GM21717 (cell line): ENCODE measurements at regions not wholly inside any gene's neighbourhood (a gene's known extent, or its start where the extent isn't known, plus 50 kb on each side); places are given as distances from the start of the nearest gene placed in this dataset.

ENCODE experiments used
- ATAC-seq: cut with Tn5 transposase; IDR thresholded peaks from one replicate; pipeline ENCODE4 v1.9.1; 2021; ENCODE audit warnings: mild to moderate bottlenecking, moderate library complexity; ENCODE audit not compliant: unreplicated experiment

DNA sequence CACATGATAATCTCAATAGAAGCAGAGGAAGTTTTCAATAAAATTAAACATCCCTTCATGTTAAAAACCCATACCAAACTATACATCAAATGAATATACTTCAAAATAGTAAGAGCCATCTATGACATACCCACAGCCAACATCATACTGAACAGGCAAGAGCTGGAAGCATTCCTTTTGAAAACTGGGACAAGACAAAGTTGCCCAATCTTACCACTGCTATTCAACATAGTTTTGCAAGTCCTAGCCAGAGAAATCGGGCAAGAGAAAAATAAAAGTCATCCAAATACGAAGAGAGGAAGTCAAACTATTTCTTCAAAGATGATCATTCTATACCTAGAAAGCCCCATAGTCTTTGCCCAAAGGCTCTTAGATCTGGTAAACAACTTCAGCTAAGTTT is 454.7 kb upstream of the PRICKLE1 start:
- ATAC-seq = no peak

DNA sequence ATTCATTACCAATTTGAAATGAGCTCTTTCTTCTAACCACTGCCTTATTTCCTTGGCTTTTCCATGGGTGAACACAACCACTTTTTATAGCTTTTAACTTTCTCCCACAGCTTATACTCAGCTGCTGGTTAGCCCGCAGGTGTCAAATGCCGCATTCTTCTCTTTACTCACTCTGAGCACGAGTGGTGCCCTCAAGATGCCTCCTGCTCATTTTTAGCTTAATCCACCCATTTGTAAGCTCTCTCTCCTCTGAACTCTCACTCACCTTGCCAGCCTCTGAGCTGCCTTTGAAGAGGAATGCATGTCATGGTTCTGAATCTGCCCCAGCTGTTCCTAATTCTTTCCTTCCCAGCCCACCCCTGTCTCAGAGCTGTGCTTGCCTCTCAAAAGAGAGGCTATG is 449.4 kb upstream of the PRICKLE1 start:
- no peak for ATAC-seq

DNA sequence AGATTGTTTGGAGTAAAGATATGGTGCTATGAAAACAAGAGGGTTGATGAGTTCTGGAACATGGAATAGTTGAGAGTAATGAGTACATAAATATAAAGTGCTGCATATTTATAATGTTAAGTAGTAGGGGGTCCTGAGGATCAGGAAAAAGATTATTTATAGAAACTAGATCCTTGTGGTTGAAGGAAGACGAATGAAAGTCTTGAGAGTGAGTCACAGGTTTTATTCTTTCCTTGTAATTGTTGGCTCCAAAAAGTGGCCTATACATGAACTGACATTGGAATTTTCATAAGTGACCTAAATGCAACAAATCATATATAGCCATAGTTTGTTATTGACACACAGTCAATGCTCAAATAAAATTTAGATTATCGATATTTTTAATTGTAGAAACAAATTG is 440.4 kb upstream of the PRICKLE1 start:
- ATAC-seq = no peak

DNA sequence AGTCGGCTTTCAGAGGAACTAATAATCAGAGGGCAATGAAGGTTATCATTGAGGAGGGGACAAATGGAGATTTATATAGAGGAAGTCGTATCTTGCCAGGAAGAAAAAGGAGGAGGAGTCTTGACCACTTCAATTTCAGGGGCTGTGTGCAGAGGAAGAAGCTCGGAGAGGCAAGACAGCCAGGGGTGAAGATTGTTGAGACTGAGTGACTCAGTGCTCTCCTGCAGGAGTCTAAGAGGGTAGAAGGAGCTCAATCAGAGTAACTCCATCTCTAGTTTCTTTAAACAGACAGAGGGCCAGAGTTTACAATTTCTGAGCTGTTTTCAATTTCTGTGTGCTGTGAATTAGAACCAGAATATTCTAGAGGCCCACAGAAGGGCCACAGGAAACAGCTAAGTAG is 439.3 kb upstream of the PRICKLE1 start:
- no peak for ATAC-seq

DNA sequence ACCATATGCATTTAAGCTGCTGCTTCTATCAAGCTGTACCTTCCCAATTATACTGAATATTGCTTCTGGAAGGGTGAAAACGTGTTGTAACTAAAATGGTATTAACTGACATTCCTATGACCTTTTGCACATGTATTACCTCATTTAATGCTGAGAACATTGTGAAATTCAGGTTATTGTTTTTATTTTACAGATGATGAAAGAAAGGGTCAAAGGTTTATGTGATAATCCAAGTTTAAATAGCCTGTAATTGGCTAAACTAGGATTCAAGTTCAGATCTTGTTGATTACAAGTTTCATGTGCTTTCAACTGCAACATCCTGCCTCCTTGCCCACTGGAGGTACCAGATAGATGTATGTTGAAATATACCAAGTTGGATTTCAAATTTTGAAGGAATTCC is 433.3 kb upstream of the PRICKLE1 start:
- ATAC-seq = no peak

DNA sequence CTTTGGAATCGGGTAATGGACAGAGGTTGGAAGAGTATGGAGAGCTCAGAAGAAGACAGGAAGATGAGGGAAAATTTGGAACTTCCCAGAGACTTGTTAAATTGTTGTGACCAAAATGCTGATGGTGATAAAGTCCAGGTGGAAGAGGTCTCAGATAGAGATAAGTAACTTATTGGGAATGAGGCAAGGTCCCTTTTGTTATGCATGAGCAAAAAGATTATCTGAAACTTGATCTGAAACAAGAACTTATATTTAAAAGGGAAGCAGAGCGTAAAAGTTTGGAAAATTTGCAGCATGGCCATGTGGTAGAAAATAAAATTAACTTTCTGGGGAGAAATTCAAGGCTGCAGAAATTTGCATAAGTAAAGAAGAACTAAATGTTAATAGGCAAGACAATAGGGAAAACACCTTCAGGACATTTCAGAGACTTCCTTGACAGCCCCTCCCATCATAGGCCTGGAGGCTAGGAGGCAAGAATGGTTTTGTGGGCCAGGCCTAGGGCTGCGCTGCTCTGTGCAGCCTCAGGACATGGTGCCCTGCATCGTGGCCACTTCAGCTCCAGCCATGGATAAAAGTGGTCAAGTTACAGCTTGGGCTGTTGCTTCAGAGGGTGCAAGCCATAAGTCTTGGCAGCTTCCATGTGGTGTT is 425.7 kb upstream of the PRICKLE1 start:
- no peak for ATAC-seq

DNA sequence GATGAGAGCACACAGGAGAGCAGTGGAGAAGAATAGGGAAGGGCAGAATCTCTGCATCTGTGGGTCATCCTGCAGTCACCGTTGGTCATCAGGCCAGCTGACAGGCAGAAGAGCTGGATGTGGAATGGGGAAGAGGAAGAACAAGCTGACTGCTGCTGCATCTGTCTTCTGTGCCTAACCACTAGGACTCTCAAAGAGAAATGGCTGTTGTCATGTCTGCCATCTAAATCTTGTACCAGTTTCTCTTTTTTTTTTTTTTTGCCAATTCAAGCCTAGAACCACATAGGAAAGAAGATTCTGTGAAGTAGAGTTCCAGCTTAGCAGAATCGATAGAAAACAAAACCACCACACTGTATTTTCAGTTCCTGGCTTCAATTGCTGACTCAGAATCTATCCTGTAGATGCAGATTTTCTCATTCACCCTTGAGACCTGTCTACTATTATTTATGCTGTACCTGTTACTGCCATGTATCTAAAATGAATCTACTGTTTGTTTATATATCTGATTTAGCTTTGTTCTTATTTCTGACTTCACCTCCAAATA is 421.9 kb upstream of the PRICKLE1 start:
- ATAC-seq = peak; percentile 93

DNA sequence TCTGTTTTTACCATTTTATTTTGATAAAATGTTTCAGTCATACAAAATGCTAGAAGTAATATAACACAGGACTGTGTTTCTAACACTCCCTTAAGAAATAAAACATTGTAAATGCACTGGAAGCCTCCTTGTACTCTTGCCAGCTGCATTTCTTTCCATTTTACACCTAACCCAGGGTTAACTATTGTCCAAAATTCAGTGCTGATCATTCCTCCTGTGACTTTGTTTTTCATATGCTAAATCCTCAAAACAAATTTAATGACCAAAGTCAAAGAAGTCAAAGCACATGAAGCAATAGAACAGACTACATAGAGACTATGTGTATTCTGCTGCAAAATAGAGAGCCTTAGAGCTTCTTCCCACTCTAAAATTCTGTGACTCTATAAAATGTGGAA is 420.3 kb upstream of the PRICKLE1 start:
- ATAC-seq = no peak

DNA sequence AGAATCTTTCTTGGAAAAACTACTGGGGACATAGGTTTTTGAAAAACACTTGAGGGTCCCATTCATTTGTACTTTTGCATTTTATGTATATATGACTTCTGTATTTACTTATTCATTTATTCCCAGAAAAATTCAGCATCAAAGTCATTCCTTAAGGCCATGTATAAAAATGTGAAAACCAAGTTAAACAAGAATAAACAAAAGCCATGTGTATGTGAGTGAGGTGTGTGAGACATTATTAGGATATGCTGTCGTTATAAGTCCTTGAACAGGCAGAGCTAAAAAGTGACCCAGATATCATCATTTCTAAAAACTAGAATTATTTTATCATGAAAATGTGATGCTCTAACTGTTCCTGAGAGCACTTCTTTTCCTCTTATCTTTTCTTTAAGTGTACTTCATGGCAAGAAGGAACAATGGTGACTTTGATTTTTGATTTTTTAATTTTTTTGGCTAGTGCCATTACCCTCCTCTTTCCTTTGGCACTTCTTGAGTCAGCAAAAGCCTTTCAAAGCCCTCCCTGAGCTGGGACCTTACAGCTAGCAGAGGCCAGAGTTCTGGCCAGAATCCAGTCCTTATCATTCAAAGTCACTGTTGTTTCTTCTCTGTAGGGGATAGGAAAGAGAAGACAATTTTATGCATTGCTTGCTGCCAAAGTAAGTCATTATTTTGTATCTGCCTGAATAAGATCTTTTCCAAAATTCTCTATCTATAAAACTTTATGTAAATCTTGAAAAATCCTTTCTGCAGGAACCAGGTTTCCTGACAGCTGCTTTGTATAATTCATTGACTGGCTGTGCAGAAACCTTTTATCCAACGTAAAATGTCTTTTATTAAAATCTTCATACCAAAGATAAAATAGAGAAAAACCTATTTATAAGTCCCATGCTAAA is 419.7 kb upstream of the PRICKLE1 start:
- no peak for ATAC-seq

DNA sequence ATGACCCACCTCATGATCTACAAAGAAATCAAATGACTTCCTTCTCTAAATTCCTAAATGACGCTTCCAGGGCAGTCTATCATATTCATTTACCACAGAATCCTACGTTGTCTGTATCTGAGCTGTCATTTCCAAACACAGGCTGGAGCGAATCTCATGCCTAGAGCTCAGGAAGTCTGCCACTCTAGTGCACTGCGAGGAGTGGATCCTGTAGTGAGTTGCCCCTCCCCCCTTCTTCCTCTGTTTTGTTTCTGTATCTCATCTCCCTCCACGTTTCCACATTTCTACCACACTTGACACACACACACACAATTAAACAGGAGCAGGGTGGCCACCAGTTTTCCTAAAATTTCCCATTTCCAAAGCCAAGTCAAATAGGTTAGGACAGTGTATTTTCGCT is 415.4 kb upstream of the PRICKLE1 start:
- no peak for ATAC-seq

DNA sequence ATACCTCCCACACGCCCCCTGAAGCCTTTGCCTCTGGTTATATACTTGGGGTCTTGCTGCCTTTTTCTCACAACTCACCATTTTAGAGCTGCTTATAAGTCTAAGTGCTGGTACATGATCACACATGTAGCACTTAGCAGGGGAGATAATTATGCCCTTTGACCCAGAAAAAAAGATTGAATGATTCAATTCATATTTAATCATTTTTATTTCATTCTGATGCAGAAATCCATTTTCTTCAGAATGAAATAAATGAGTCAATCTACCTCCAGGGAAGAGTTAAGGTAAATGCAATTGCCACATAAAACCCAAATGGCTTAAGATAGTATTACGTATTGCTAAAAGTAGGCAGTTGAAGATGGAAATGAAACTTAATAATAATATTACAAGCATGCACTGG is 414.6 kb upstream of the PRICKLE1 start:
- ATAC-seq = no peak

DNA sequence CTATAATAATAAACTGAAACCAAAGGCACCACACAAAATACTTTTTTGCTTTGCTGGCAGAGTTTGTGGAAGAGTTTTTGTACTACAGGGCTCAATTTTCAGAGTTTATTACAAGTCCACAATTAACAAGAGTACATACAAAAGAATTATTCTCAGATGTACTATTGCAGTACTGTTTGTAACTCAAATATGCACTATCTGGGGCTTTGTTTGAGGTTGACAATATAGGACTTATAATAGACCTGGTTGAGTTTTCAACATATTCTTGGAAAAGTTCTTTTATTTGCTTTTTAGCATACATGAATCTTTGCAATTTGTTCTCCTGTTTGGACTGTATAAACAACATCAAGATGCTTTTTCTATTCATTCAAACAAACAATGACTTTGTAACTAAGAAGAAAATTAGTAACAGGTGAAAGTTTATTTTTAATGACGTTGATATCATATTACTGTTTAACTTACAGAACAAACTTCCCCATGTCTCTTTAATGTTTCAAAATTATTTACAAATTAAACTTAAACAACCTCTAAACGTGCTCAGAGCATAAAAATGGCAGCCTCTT is 407.4 kb upstream of the PRICKLE1 start:
- ATAC-seq = no peak

DNA sequence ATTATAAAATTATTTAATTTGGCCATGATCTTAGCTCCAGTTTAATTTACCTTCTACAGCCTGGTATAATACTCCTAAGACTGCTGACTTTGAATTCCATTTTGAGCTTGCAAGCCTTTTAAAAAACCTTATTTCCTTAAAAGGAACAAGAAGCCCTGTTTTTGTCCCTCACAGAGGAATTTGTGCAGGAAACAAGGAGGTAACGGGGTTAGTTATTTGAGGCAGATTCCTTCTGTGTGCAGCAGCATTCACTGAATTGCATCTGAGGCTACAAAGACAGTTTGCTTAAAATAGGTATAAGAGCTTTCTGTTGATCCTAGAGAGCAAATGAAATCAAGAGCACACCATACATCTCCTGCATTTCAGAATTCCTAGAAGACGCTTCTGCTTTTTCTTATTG is 403.3 kb upstream of the PRICKLE1 start:
- no peak for ATAC-seq

DNA sequence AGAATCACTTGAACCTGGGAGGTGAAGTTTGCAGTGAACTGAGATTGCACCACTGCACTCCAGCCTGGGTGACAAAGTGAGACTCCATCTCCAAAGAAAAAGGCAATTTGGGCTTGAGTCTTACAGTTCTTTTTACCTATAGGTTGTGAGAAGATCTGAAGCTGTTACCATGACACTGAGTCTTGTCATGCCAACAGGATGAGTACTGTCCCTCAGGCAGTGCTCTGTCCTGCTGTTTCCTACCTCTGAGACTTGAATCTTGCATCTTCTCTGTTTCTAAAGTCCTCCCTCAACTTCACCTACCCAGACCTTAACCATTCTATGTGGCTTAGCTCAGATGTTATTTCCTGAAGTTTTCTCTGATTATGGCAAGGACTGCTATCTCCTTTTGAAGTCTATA is 400.8 kb upstream of the PRICKLE1 start:
- ATAC-seq = no peak

DNA sequence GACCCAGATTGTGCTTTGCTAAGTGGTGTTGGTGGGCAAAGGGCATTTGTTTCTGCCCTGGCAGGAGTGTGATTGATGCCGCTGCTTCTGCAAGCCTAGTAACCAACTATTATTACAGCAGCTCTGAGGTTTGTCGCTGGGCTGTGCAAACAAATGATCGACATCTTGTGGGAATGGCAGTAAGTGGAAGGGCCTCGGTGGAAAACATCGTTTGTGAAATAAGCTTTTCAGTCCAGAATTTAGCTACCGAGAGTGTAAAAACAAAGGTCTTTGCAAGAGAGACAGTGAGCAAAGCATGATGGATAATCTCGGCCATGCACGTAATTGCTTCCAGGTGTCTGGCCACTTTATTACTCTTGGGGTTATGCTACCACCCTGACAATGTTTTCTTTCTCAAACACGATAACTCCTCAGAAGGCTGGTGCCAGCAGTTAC is 397.7 kb upstream of the PRICKLE1 start:
- no peak for ATAC-seq

DNA sequence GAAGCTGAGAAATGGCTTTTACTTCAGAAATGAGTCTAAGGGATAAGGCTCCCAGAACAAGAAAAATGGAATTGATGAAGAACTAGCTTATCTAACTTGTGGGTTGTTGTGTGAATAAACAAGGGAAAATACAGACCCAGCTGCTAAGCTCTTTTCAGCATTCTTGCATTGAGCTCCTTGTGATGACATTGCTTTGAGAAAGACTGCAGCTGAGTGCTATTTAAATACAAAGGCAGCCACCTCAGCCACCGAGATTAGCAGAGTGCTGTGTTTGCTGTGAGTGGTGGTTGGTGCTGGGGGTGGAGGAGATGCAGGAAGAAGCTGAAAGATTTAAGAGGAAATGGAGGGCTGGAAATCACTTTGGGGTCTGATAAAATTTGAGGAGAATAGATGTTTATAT is 396.0 kb upstream of the PRICKLE1 start:
- no peak for ATAC-seq

DNA sequence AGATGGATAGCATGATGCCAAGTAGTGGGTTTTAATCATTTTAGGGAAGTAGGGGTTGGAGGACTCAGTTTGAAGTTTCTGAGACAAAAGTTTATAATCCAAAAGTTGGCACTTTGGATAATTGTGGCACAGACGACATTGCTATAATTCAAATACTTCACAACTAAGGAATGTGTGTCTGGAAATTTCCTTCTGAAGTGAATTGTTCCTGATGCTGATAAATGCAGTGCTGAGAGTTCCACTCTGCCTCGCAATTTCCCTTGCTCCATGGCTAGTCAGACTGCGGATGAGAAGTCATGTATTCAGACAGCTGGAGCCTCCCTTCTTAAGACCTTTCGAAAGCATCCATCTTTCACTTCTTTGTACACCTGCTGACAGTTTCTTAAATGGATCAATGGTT is 393.3 kb upstream of the PRICKLE1 start:
- ATAC-seq = no peak

DNA sequence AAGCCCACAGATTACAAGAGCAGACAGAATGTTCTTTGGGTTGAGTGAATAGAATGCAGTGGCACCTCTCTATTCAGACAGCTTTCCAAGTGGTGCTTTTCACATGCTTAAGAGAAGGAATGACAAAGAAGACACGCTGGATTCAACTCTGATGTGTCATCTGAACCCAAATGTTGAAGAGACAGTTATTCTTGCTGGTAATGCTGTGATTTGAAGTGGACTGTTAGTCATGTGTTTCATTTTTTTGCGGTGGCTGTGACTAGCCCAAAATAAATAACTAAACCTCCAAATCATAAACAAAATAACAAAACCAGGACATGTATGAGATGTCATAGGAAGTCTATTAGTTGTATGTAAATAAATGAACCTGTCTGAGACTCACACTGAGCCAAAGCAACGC is 391.8 kb upstream of the PRICKLE1 start:
- no peak for ATAC-seq

DNA sequence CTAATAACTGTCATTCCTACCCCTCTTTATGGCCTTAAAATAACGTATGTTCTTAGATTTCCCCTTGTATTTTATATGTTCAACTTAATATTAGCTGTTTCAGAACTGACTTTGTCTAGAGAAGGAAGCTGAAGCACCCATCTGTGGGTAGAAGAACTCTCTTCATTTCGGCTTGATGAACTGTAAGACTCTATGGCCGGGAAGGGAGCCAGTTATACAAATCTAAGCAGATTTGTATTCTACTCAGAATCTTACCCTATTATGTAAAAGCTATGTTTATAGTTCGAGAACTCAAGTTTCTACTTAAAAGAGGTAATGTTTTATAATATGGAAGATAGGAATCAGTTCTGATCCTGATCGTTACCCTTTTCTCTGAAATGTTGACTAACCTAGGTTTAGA is 390.9 kb upstream of the PRICKLE1 start:
- ATAC-seq = no peak

DNA sequence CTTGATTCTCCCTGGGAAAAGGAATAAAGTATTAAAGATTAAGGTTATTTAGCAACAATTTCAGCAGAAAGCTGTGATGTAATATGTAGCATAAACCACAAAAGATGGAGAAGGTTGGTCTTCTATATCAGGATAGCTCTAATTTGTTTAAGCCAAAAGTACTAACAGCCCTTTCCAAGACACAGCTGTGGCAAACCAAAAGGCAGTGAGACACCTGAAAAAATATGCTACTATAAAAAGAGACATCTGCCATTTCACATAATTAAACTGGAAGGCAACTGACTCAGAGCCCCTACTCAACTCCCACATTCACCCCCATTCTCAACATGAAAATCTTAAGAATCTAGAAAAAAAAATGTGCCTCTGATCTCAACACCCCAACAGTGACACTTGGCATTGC is 390.2 kb upstream of the PRICKLE1 start:
- ATAC-seq = no peak

DNA sequence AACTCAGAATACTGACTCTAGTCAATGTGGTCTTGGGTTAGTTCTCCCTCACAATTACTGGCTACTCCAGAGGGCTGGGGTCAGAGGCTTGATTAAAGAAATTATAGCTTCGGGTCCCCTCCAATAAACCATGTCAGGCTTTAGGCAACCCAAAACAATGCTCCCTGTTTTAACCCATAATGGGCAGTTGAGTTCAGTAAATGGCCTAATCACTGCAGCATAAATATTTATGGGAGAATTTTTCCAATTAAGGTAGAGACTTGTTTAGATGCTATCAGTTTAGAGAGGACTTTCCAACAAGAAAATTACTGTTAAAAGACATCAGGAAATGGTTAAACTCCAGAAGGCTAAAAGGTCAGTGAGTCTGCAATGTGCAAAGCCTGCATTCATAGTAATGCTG is 389.2 kb upstream of the PRICKLE1 start:
- ATAC-seq = no peak
